Prostate gland (tissue), 2 donors: ENCODE measurements at regions not wholly inside any gene's neighbourhood (a gene's known extent, or its start where the extent isn't known, plus 50 kb on each side); places are given as distances from the start of the nearest gene placed in this dataset. TPM values are rescaled to one million over a fixed set of nuclear protein-coding genes. Genes with fewer than 3 reads are reported as not detected.

Experiments used
- DNase-seq: peaks from one replicate; pipeline ENCODE4 v3.0.0-alpha.2; 2019; ENCODE audit warnings: low spot score
- H3K27ac ChIP-seq, 2 donors: fragments of 200-600 bp; sonication (generic); 2 replicates each; pipeline ENCODE4 v1.5.1; 2017 to 2019
- H3K27me3 ChIP-seq: fragments of 200-600 bp; sonication (generic); replicated peaks from 2 replicates; pipeline ENCODE4 v1.5.1; 2019; ENCODE audit not compliant: insufficient read depth
- H3K36me3 ChIP-seq, 2 donors: fragments of 200-600 bp; sonication (generic); 1 replicate in 1 of 2; 2 replicates in 1 of 2; pipeline versions ENCODE4 v1.5.1 to v1.8.1; 2017 to 2019
- H3K4me1 ChIP-seq: fragments of 200-600 bp; sonication (generic); replicated peaks from 2 replicates; pipeline ENCODE4 v1.5.1; 2019
- H3K4me3 ChIP-seq, 2 donors: fragments of 200-600 bp; sonication (generic); 2 replicates each; pipeline ENCODE4 v1.5.1; 2017 to 2019
- H3K9me3 ChIP-seq: fragments of 200-600 bp; sonication (generic); 2 replicates; pipeline ENCODE4 v1.5.1; 2017
- CTCF ChIP-seq, 4 experiments: fragments of 200-600 bp in 2 of 4; fragments of 450-650 bp in 2 of 4; sonication (generic) in 2 of 4; IDR thresholded peaks; 1 replicate in 3 of 4; 2 replicates in 1 of 4; pipeline ENCODE4 v1.5.1; 2016 to 2019; ENCODE audit warnings: antibody characterized with exemption in 4 of 4, mild to moderate bottlenecking in 2 of 4, moderate library complexity in 2 of 4
- POLR2A ChIP-seq: fragments of 450-650 bp; IDR thresholded peaks from one replicate; pipeline ENCODE4 v1.6.1; 2016; ENCODE audit warnings: antibody characterized with exemption, mild to moderate bottlenecking
- POLR2AphosphoS5 ChIP-seq: sonication (generic); formaldehyde crosslinking; IDR thresholded peaks from one replicate; pipeline ENCODE4 v1.6.1; 2017; ENCODE audit warnings: antibody characterized with exemption
- WGBS: methylation state at CpG from one replicate; pipeline ENCODE4 v1.1.5; 2018; 5-methylcytosine and 5-hydroxymethylcytosine counted together
- intact Hi-C: fragments of 100-400 bp; cut with DNase I; formaldehyde crosslinking; loops from one replicate; pipeline ENCODE4 v1.14.2; 2022
- microRNA-seq: library from miRNA; unstranded; fragments of <30 nt; microRNA quantifications from one replicate; pipeline ENCODE4, GENCODE V29; 2016
- small RNA-seq, 2 donors: library from RNA; depleted of rRNA; stranded (forward); fragments of <200 nt; gene quantifications; one replicate each; pipeline ENCODE3, GENCODE V24; 2016

GRCh38 chr2:207474863-207475485 lies 54.8 kb upstream of the CREB1 start:
- TF ChIP-seq CTCF (IDR thresholded peaks at IDR 0.05) (peak; percentile 81 to 88 (median 83)), POLR2AphosphoS5 (peak; percentile 26), POLR2A (no peak)
- Histone ChIP-seq H3K4me3 (no peak overlapping the region), H3K27ac (no peak overlapping the region), H3K36me3 (no peaks in the 10 kb centered on the region), H3K4me1 (no peaks in the 10 kb centered on the region), H3K9me3 (no peaks in the 10 kb centered on the region), H3K27me3 (no peaks in the 10 kb centered on the region)
- intact Hi-C loops, result loop anchor here (1.0 to 5.0 kb wide), 4 partner anchors 313 to 783 kb away; no protein-coding TSS in a partner anchor
- WGBS, result 14% methylated on average over 13 of the region's 13 CpGs
- peak; percentile 34 for DNase-seq

GRCh38 chr2:207475546-207475945 lies 54.2 kb upstream of the CREB1 start:
- no peaks in the 10 kb centered on the region for H3K36me3 ChIP-seq
- no peak for DNase-seq
- no peaks in the 10 kb centered on the region for H3K27me3 ChIP-seq
- intact Hi-C loops, result loop anchor here (1.0 to 5.0 kb wide), 3 partner anchors 493 to 783 kb away; no protein-coding TSS in a partner anchor
- TF ChIP-seq POLR2A (no peak), CTCF (IDR thresholded peaks at IDR 0.05) (no peak), POLR2AphosphoS5 (no peak)
- H3K27ac ChIP-seq, result no peak overlapping the region
- no peaks in the 10 kb centered on the region for H3K4me1 ChIP-seq
- H3K9me3 ChIP-seq, result no peaks in the 10 kb centered on the region
- no peak overlapping the region for H3K4me3 ChIP-seq
- 76% methylated on average over 3 of the region's 3 CpGs for WGBS

GRCh38 chr2:207477896-207478295 lies 51.9 kb upstream of the CREB1 start:
- DNase-seq, result no peak
- no peak for TF ChIP-seq CTCF (IDR thresholded peaks at IDR 0.05)
- TF ChIP-seq POLR2AphosphoS5, result no peak
- TF ChIP-seq POLR2A, result no peak
- Histone ChIP-seq H3K9me3 (no peaks in the 10 kb centered on the region), H3K27ac (no peak overlapping the region), H3K4me3 (no peak overlapping the region), H3K36me3 (no peaks in the 10 kb centered on the region), H3K27me3 (no peaks in the 10 kb centered on the region), H3K4me1 (no peaks in the 10 kb centered on the region)
- intact Hi-C loops, result loop anchor here (5.0 kb wide), 1 partner anchor 786 kb away; no protein-coding TSS in a partner anchor
- WGBS, result 81% methylated on average over 5 of the region's 5 CpGs

- Histone ChIP-seq H3K27me3 (no peaks in the 10 kb centered on the region), H3K4me1 (no peaks in the 10 kb centered on the region), H3K27ac (no peak overlapping the region), H3K36me3 (no peaks in the 10 kb centered on the region), H3K4me3 (no peak overlapping the region), H3K9me3 (no peaks in the 10 kb centered on the region)
- no peak for DNase-seq
- TF ChIP-seq POLR2A (no peak), POLR2AphosphoS5 (no peak)
- WGBS, result 93% methylated on average over 3 of the region's 3 CpGs
- intact Hi-C loops, result loop anchor here (5.0 kb wide), 1 partner anchor 786 kb away; no protein-coding TSS in a partner anchor
Measured at GRCh38 chr2:207478572-207478971, 51.2 kb upstream of the CREB1 start.

- H3K4me1 ChIP-seq, result no peaks in the 10 kb centered on the region
- no peak overlapping the region for H3K4me3 ChIP-seq
- no peaks in the 10 kb centered on the region for H3K27me3 ChIP-seq
- intact Hi-C loops, result loop anchor here (5.0 kb wide), 1 partner anchor 787 kb away; no protein-coding TSS in a partner anchor
- WGBS, result 74% methylated on average over 5 of the region's 5 CpGs
- no peak for TF ChIP-seq POLR2A
- no peak for TF ChIP-seq POLR2AphosphoS5
- no peak for TF ChIP-seq CTCF (IDR thresholded peaks at IDR 0.05)
- no peaks in the 10 kb centered on the region for H3K36me3 ChIP-seq
- H3K27ac ChIP-seq, result no peak overlapping the region
- DNase-seq, result no peak
- no peaks in the 10 kb centered on the region for H3K9me3 ChIP-seq
Measured at GRCh38 chr2:207479198-207479785, 50.5 kb upstream of the CREB1 start.

Small RNA genes in the stretch of these regions (microRNA-seq; reads per million reads assigned to microRNA genes)
- gene MIR1302-4, result not detected

Small RNA genes in the stretch of these regions (small RNA-seq; reads per million reads assigned to genes)
- 0 reads per million in 2 donors for gene MIR1302-4
